ENCODE measurements at regions not wholly inside any gene's neighbourhood (a gene's known extent, or its start where the extent isn't known, plus 50 kb on each side); places are given as distances from the start of the nearest gene placed in this dataset.
A peak's percentile ranks its signal among the peaks of the same experiment; 100 is the strongest.

DNA sequence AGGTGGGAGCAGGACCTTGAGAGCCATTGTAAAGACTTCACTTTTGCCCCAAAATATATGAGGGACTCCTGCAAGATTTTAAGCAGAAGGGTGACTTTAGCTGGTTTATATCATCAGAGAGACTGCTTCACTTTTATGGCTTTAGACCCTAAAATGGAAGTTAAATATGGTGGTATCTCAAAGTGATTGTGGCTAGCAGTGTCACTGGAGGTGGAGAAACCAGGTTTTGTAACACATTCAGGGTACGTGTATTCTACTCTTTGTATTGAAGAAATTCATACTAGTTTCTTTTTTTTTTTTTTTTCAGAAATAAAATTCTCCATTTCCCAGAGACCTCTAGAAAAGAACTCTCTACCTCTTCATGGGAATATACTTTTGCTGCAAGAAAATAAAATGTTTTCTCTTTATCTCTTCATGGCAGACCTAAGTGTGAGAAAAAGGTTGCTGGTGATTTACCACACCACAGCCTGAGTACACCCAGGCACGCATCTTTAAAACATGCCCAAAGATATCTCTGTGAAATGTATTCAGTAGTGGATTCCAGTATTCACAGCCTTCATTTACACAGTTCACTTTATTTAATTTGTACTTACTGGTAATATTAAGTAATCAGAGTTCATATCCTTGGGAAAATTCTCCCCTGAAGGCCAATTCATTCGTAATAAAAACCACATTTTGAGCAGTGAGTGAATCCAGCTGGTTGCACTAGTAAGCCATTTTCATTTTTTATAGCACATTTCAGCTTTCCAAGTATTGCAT lies 74.3 kb upstream of the GUCY1A1 start:
- H3K27ac ChIP-seq, result no peak overlapping the region
- DNase-seq (ENCODE audit: low spot score), result no peak
- TF ChIP-seq, protein P1, sequence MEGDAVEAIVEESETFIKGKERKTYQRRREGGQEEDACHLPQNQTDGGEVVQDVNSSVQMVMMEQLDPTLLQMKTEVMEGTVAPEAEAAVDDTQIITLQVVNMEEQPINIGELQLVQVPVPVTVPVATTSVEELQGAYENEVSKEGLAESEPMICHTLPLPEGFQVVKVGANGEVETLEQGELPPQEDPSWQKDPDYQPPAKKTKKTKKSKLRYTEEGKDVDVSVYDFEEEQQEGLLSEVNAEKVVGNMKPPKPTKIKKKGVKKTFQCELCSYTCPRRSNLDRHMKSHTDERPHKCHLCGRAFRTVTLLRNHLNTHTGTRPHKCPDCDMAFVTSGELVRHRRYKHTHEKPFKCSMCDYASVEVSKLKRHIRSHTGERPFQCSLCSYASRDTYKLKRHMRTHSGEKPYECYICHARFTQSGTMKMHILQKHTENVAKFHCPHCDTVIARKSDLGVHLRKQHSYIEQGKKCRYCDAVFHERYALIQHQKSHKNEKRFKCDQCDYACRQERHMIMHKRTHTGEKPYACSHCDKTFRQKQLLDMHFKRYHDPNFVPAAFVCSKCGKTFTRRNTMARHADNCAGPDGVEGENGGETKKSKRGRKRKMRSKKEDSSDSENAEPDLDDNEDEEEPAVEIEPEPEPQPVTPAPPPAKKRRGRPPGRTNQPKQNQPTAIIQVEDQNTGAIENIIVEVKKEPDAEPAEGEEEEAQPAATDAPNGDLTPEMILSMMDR (conservative IDR thresholded peaks at IDR 0.05; ENCODE audit: low read depth), result no peak
- CTCF ChIA-PET, result no interaction called here
- POLR2A ChIA-PET (ENCODE audit: low non-redundant PET), result no interaction called here

DNA sequence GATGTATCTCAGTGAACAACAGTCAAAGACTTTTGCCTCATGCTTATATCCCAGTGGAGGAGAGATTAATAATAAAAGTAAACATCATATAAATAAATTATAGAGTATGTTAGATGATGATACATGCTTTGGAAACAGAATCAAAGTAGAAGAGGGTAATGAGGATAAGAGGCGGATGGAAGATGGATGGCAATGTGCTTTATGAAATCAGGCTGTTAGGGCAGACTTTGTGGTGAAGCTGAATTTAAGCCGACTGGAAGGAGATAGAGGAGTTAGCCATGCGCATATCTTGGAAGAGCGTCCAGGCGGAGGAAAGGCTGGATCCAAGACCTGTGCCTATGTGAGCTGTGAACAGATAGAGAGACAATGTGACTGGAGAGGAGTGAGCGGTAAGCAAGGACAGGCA lies 74.9 kb upstream of the GUCY1A1 start:
- DNase-seq (ENCODE audit: low spot score), result no peak
- POLR2A ChIA-PET (ENCODE audit: low non-redundant PET), result no interaction called here
- TF ChIP-seq, protein P1 (conservative IDR thresholded peaks at IDR 0.05; ENCODE audit: low read depth), result no peak
- CTCF ChIA-PET, result no interaction called here
- no peak overlapping the region for H3K27ac ChIP-seq

DNA sequence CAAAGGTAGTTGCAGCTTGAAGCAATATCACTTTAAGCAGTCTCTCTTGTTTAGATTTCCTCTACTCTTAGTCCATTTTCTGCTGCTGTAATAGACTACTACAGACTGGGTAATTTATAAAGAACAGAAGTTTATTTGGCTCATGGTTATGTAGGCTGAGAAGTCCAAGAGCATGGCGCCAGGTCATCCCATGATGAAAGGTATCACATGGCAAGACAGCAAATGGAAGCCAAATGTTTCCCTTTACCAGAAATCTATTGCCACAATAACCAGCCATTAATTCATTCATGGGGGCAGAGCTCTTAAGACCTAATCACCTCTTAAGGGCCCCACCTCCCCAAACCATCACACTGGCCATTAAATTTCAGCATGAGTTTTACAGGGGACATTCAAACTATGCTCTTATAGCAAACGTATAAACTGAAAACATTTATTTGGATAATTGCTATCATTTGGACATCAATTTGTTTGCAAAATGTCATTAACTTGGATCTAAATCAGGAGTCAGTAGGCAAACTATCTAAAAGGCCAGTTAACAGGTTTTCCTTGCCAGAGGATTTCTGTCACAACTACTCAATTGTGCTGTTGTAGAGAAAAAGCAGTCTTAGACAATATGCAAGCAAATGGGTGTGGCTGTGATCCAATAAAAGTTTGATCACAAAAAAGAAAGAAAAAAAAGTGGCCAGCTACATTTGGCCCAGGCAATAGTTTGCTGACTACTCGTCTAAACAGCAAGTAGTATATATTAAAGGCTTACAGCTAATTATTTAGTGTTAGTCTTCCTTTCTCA lies 75.7 kb upstream of the GUCY1A1 start:
- no peak overlapping the region for H3K27ac ChIP-seq
- TF ChIP-seq, protein P1 (conservative IDR thresholded peaks at IDR 0.05; ENCODE audit: low read depth), result no peak
- ChIA-PET CTCF (no interaction called here), POLR2A (ENCODE audit: low non-redundant PET) (no interaction called here)
- no peak for DNase-seq (ENCODE audit: low spot score)

DNA sequence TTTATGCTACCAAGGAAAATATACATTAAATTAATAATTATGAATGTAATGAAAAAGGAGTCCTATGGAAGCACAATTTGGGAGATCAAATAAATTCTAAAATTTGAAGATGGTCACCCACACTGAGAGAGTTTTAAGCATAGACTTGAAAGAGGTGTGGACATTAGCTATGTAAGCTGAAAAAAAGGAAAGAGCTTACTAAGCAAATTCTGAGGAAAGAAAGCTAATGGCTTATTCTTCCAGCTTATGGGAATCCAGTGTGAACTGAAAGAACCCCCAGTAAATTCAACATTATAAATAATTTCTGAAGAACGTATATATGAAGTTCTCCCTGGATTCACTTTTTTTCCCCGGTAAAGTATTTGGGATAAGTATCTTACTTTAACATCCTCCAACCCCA lies 78.2 kb upstream of the GUCY1A1 start:
- TF ChIP-seq, protein P1 (conservative IDR thresholded peaks at IDR 0.05; ENCODE audit: low read depth), result no peak
- CTCF ChIA-PET, result interaction anchor here (0.7 kb wide), 1 partner anchor 154 kb away, joined by 3 read pairs; no protein-coding TSS in a partner anchor
- no peak for DNase-seq (ENCODE audit: low spot score)
- H3K27ac ChIP-seq, result no peak overlapping the region
- POLR2A ChIA-PET (ENCODE audit: low non-redundant PET), result no interaction called here

DNA sequence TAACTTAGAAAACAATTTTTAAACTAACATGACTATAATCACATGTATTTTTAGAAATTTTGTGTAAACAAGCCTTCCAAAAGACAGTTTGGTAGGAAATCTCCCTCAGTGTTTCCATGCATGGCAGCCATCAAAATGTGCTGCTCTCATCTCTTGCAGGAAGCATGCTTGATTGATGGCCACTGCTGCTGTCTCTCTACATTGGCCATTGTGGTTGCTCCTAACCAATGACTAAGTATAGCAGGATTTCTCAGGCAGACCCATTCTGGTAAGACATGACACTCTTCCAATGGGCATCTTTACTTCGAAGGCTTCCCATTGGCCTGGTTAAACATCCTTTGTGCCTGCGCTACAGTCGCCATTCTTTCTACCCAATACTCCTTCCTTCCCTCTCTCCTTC lies 78.9 kb upstream of the GUCY1A1 start:
- POLR2A ChIA-PET (ENCODE audit: low non-redundant PET), result no interaction called here
- H3K27ac ChIP-seq, result no peak overlapping the region
- TF ChIP-seq, protein P1 (conservative IDR thresholded peaks at IDR 0.05; ENCODE audit: low read depth), result no peak
- CTCF ChIA-PET, result no interaction called here
- DNase-seq (ENCODE audit: low spot score), result no peak

DNA sequence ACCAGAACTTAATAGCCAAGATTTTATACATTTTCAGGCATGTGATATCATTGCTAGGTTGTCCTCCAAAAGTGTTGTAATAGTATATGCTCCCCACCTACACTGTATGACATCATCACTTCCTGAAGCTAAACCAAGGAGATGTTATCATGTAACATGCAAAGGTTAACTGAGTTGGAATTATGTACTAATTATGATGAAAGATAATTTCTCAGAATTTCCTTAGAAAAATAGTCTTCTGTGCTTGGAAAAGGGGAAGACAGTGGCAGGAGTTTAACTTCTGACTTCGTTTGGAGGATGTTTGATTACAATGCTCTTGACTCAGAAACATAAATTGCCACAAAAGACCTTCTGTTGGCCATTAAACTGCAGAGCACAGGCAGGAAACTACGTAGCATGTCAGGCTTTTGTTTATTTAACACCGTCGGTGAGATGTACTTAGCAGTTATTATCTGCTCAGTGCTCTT lies 83.6 kb upstream of the GUCY1A1 start:
- ChIA-PET POLR2A (ENCODE audit: low non-redundant PET) (no interaction called here), CTCF (interaction anchor here (0.6 kb wide), 1 partner anchor 16 kb away, joined by 4 read pairs; no protein-coding TSS in a partner anchor)
- H3K27ac ChIP-seq, result no peak overlapping the region
- TF ChIP-seq, protein P1 (conservative IDR thresholded peaks at IDR 0.05; ENCODE audit: low read depth), result no peak
- peak; percentile 8 for DNase-seq (ENCODE audit: low spot score)
